ENCODE measurements at regions not wholly inside any gene's neighbourhood (a gene's known extent, or its start where the extent isn't known, plus 50 kb on each side); places are given as distances from the start of the nearest gene placed in this dataset.

DNA sequence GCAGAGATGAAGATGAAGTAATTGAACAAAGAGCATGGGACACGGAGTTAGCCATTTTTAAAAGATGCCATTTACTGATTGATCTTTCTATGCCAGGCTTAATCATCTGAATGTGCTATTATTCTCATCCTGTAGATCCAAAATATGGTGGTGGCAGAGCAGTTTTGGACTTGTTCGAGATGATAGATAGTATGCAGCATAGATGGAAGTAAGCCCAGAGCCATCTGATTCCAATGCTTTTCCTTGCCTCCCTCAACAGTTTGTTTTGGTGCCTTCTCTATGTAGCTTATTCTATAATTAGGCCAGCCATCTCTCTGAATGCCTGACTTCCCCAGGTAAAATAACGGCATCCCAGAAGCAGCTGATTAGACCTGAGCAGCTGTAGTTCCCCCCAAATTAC is 152.6 kb upstream of the CLNK start:
- no peaks in the 10 kb centered on the region for H3K27me3 ChIP-seq (replicated peaks in 1 of 4; ENCODE audit: control insufficient read depth in 3 of 4, extremely low read depth in 1 of 4, insufficient read depth in 3 of 4, low read length in 3 of 4)
- no peak for FAIRE-seq
- H3K36me3 ChIP-seq (ENCODE audit: control insufficient read depth in 2 of 4, insufficient read depth in 4 of 4, low read length in 3 of 4), result no peaks in the 10 kb centered on the region
- CTCF ChIA-PET (ENCODE audit: partially characterized antibody), result no interaction called here
- no peaks in the 10 kb centered on the region for H3K79me2 ChIP-seq (ENCODE audit: control insufficient read depth in 1 of 2, insufficient read depth in 2 of 2, low read length in 2 of 2)
- DNase-seq (ENCODE audit: low read depth in 1 of 2, low spot score in 2 of 2), result no peak
- H3K23ac ChIP-seq (ENCODE audit: insufficient read length), result no peak overlapping the region
- POLR2A ChIA-PET (ENCODE audit: partially characterized antibody), result no interaction called here
- no peak overlapping the region for H3K4ac ChIP-seq (replicated peaks; ENCODE audit: insufficient read length, low read depth, low read length)
- no peak overlapping the region for H2BK20ac ChIP-seq (ENCODE audit: low read length)
- no peaks in the 10 kb centered on the region; the same call in 1 of the 2 replicates for H3K23me2 ChIP-seq (ENCODE audit: low read depth, low read length)
- no peak overlapping the region for H3K4me3 ChIP-seq (ENCODE audit: extremely low read depth in 1 of 4, insufficient read depth in 2 of 4, low read depth in 3 of 4, low read length in 4 of 4)
- H3K4me1 ChIP-seq (replicated peaks in 1 of 4; ENCODE audit: control insufficient read depth in 3 of 4, insufficient read depth in 4 of 4, low read length in 3 of 4), result no peaks in the 10 kb centered on the region
- H3K18ac ChIP-seq (ENCODE audit: extremely low read depth, low read length), result no peak overlapping the region
- no peak overlapping the region for H4K8ac ChIP-seq (ENCODE audit: extremely low read depth, insufficient read depth, low read length)
- H4K5ac ChIP-seq (ENCODE audit: insufficient read length, low read depth, low read length), result no peak overlapping the region
- H2BK15ac ChIP-seq (ENCODE audit: low read length), result no peak overlapping the region
- no peak overlapping the region for H2AFZ ChIP-seq (ENCODE audit: low read length)
- no peak overlapping the region for H2BK12ac ChIP-seq (ENCODE audit: low read depth, low read length)
- no peaks in the 10 kb centered on the region for H3K79me1 ChIP-seq (ENCODE audit: low read depth, low read length)
- no peak overlapping the region for H2BK5ac ChIP-seq (ENCODE audit: low read depth, low read length)
- no peak overlapping the region for H3K14ac ChIP-seq (ENCODE audit: insufficient read length)
- no peak overlapping the region for H2BK120ac ChIP-seq (replicated peaks; ENCODE audit: low read depth, low read length)
- no peak overlapping the region for H3K9ac ChIP-seq (replicated peaks in 1 of 4; ENCODE audit: extremely low read depth in 1 of 4, low read depth in 3 of 4, low read length in 3 of 4)
- H3K9me3 ChIP-seq (ENCODE audit: insufficient read depth in 2 of 2, low read depth in 1 of 2, low read length in 1 of 2), result no peaks in the 10 kb centered on the region
- H3K56ac ChIP-seq (replicated peaks; ENCODE audit: insufficient read length, low read depth, low read length), result no peak overlapping the region
- no peak overlapping the region for H2AK5ac ChIP-seq (ENCODE audit: low read depth, low read length)
- H3K27ac ChIP-seq (ENCODE audit: low read depth, low read length), result no peak overlapping the region
- no peak overlapping the region for H3K4me2 ChIP-seq (ENCODE audit: insufficient read depth in 1 of 2, low read depth in 2 of 2, low read length in 2 of 2)
- H4K20me1 ChIP-seq (replicated peaks in 1 of 2; ENCODE audit: control insufficient read depth in 1 of 2, insufficient read depth in 2 of 2, low read length in 2 of 2), result no peaks in the 10 kb centered on the region
- H4K91ac ChIP-seq (replicated peaks; ENCODE audit: insufficient read length, low read length), result no peak overlapping the region
- 91% methylated on average over 3 of the region's 3 CpGs; no CpG with 5 or more reads in 1 of the 2 experiments for WGBS, 2 experiments (ENCODE audit: extremely low coverage in 1 of 2, insufficient coverage in 1 of 2, insufficient read length in 1 of 2, insufficient replicate concordance in 2 of 2, low coverage in 1 of 2, low lambda C conversion rate in 2 of 2, missing lambda C conversion rate in 1 of 2)
- TF ChIP-seq RNF2 (IDR thresholded peaks at IDR 0.05; ENCODE audit: borderline replicate concordance, low read depth, low read length, missing control alignments, poor library complexity, severe bottlenecking) (no peak), CHD1 (IDR thresholded peaks at IDR 0.05; ENCODE audit: low read depth, low read length) (no peak), RXRA (IDR thresholded peaks at IDR 0.05; ENCODE audit: insufficient read depth, low read depth, low read length) (no peak)

Measured in H1 (cell line).